NT2/D1 (cell line): ENCODE measurements at regions not wholly inside any gene's neighbourhood (a gene's known extent, or its start where the extent isn't known, plus 50 kb on each side); places are given as distances from the start of the nearest gene placed in this dataset.
A peak's percentile ranks its signal among the peaks of the same experiment; 100 is the strongest.

ENCODE experiments used
- DNase-seq: peaks from one replicate; pipeline ENCODE4 v3.0.0-alpha.2; 2011; ENCODE audit warnings: low read depth, low spot score
- H3K27me3 ChIP-seq: 2 replicates; pipeline ENCODE4 v1.6.0; 2011; ENCODE audit warnings: mild to moderate bottlenecking; ENCODE audit not compliant: insufficient read length, insufficient read depth
- H3K36me3 ChIP-seq: 2 replicates; pipeline ENCODE4 v1.6.1; 2011; ENCODE audit warnings: mild to moderate bottlenecking, low read length, mixed read lengths; ENCODE audit not compliant: insufficient read depth, insufficient read length
- H3K4me1 ChIP-seq: 2 replicates; pipeline ENCODE4 v1.5.1; 2011; ENCODE audit not compliant: insufficient read depth, insufficient read length
- H3K4me3 ChIP-seq: 2 replicates; pipeline ENCODE4 v1.5.1; 2011; ENCODE audit warnings: low read depth; ENCODE audit not compliant: insufficient read length
- H3K9ac ChIP-seq: 2 replicates; pipeline ENCODE4 v1.6.0; 2011; ENCODE audit warnings: low read depth; ENCODE audit not compliant: insufficient read length
- H3K9me3 ChIP-seq: 2 replicates; pipeline ENCODE4 v1.5.1; 2011; ENCODE audit warnings: mild to moderate bottlenecking, low read length; ENCODE audit not compliant: insufficient read depth
- SUZ12 ChIP-seq: IDR thresholded peaks from 2 replicates; pipeline ENCODE4 v1.6.1; 2011; ENCODE audit not compliant: insufficient read length, insufficient read depth; ENCODE audit errors: extremely low read depth
- YY1 ChIP-seq: IDR thresholded peaks from 2 replicates; pipeline ENCODE4 v1.6.1; 2011; ENCODE audit not compliant: insufficient read length, insufficient read depth
- ZNF274 ChIP-seq: IDR thresholded peaks from 2 replicates; pipeline ENCODE4 v1.6.1; 2011; ENCODE audit warnings: mild to moderate bottlenecking, low read depth, low read length

GRCh38 chr22:26914519-26915185 lies 257.3 kb downstream of the MIAT start:
- Histone ChIP-seq H3K9me3 (no peaks in the 10 kb centered on the region), H3K36me3 (no peaks in the 10 kb centered on the region), H3K27me3 (peaks cover 9% of the 10 kb centered on the region), H3K9ac (no peak overlapping the region), H3K4me3 (no peak overlapping the region), H3K4me1 (peaks cover 5% of the 10 kb centered on the region)
- no peak for DNase-seq
- TF ChIP-seq ZNF274 (no peak), YY1 (no peak), SUZ12 (no peak)

- H3K9me3 ChIP-seq: no peaks in the 10 kb centered on the region
- peaks cover 5% of the 10 kb centered on the region for H3K27me3 ChIP-seq
- H3K36me3 ChIP-seq: no peaks in the 10 kb centered on the region
- DNase-seq: no peak
- H3K4me3 ChIP-seq: no peak overlapping the region
- TF ChIP-seq SUZ12: no peak
- TF ChIP-seq YY1: no peak
- TF ChIP-seq ZNF274: no peak
- no peak overlapping the region for H3K9ac ChIP-seq
- no peaks in the 10 kb centered on the region for H3K4me1 ChIP-seq
Measured at GRCh38 chr22:26916236-26916635, 258.8 kb downstream of the MIAT start.

- Histone ChIP-seq H3K9me3 (no peaks in the 10 kb centered on the region), H3K27me3 (no peaks in the 10 kb centered on the region), H3K9ac (no peak overlapping the region), H3K36me3 (no peaks in the 10 kb centered on the region), H3K4me3 (no peak overlapping the region), H3K4me1 (no peaks in the 10 kb centered on the region)
- TF ChIP-seq YY1 (no peak), SUZ12 (no peak), ZNF274 (no peak)
- no peak for DNase-seq
Measured at GRCh38 chr22:26918226-26918625, 260.8 kb downstream of the MIAT start.

GRCh38 chr22:26921726-26922125 lies 264.3 kb downstream of the MIAT start:
- no peaks in the 10 kb centered on the region for H3K36me3 ChIP-seq
- H3K4me1 ChIP-seq: no peaks in the 10 kb centered on the region
- no peak for TF ChIP-seq ZNF274
- TF ChIP-seq SUZ12: no peak
- DNase-seq: no peak
- H3K9ac ChIP-seq: no peak overlapping the region
- H3K27me3 ChIP-seq: no peaks in the 10 kb centered on the region
- H3K9me3 ChIP-seq: no peaks in the 10 kb centered on the region
- H3K4me3 ChIP-seq: no peak overlapping the region

- Histone ChIP-seq H3K4me1 (no peaks in the 10 kb centered on the region), H3K9me3 (no peaks in the 10 kb centered on the region), H3K9ac (no peak overlapping the region), H3K36me3 (no peaks in the 10 kb centered on the region), H3K27me3 (no peaks in the 10 kb centered on the region), H3K4me3 (no peak overlapping the region)
- no peak for TF ChIP-seq SUZ12
- no peak for TF ChIP-seq ZNF274
- TF ChIP-seq YY1: no peak
- DNase-seq: no peak
Measured at GRCh38 chr22:26922806-26923205, 265.4 kb downstream of the MIAT start.

GRCh38 chr22:26923531-26923930 lies 266.1 kb downstream of the MIAT start:
- H3K4me1 ChIP-seq: no peaks in the 10 kb centered on the region
- TF ChIP-seq YY1 (no peak), SUZ12 (no peak), ZNF274 (no peak)
- H3K9ac ChIP-seq: no peak overlapping the region
- no peaks in the 10 kb centered on the region for H3K27me3 ChIP-seq
- DNase-seq: peak; percentile 42
- H3K36me3 ChIP-seq: no peaks in the 10 kb centered on the region
- no peaks in the 10 kb centered on the region for H3K9me3 ChIP-seq
- no peak overlapping the region for H3K4me3 ChIP-seq

- H3K4me1 ChIP-seq: no peaks in the 10 kb centered on the region
- DNase-seq: no peak
- H3K4me3 ChIP-seq: no peak overlapping the region
- no peak overlapping the region for H3K9ac ChIP-seq
- no peak for TF ChIP-seq SUZ12
- H3K27me3 ChIP-seq: no peaks in the 10 kb centered on the region
- H3K36me3 ChIP-seq: no peaks in the 10 kb centered on the region
- no peaks in the 10 kb centered on the region for H3K9me3 ChIP-seq
Measured at GRCh38 chr22:26927821-26928220, 270.4 kb downstream of the MIAT start.
